ENCODE measurements at regions not wholly inside any gene's neighbourhood (a gene's known extent, or its start where the extent isn't known, plus 50 kb on each side); places are given as distances from the start of the nearest gene placed in this dataset.
A peak's percentile ranks its signal among the peaks of the same experiment; 100 is the strongest.

- Histone ChIP-seq H4K5ac (ENCODE audit: insufficient read length, low read depth, low read length) (no peak overlapping the region), H3K36me3 (ENCODE audit: control insufficient read depth in 2 of 4, insufficient read depth in 4 of 4, low read length in 3 of 4) (no peaks in the 10 kb centered on the region), H3K9me3 (ENCODE audit: insufficient read depth in 2 of 2, low read depth in 1 of 2, low read length in 1 of 2) (no peaks in the 10 kb centered on the region), H3K4me3 (ENCODE audit: extremely low read depth in 1 of 4, insufficient read depth in 2 of 4, low read depth in 3 of 4, low read length in 4 of 4) (no peak overlapping the region), H3K79me1 (ENCODE audit: low read depth, low read length) (no peaks in the 10 kb centered on the region), H2AFZ (ENCODE audit: low read length) (no peak overlapping the region), H4K20me1 (replicated peaks in 1 of 2; ENCODE audit: control insufficient read depth in 1 of 2, insufficient read depth in 2 of 2, low read length in 2 of 2) (no peaks in the 10 kb centered on the region), H3K4me1 (replicated peaks in 1 of 4; ENCODE audit: control insufficient read depth in 3 of 4, insufficient read depth in 4 of 4, low read length in 3 of 4) (no peaks in the 10 kb centered on the region), H4K8ac (ENCODE audit: extremely low read depth, insufficient read depth, low read length) (no peak overlapping the region), H2BK120ac (replicated peaks; ENCODE audit: low read depth, low read length) (no peak overlapping the region), H3K4me2 (ENCODE audit: insufficient read depth in 1 of 2, low read depth in 2 of 2, low read length in 2 of 2) (no peak overlapping the region), H2BK15ac (ENCODE audit: low read length) (no peak overlapping the region), H3K9ac (replicated peaks in 1 of 4; ENCODE audit: extremely low read depth in 1 of 4, low read depth in 3 of 4, low read length in 3 of 4) (no peak overlapping the region), H3K14ac (ENCODE audit: insufficient read length) (no peak overlapping the region), H3K23me2 (ENCODE audit: low read depth, low read length) (no peaks in the 10 kb centered on the region), H3K27me3 (replicated peaks in 1 of 4; ENCODE audit: control insufficient read depth in 3 of 4, extremely low read depth in 1 of 4, insufficient read depth in 3 of 4, low read length in 3 of 4) (no peaks in the 10 kb centered on the region), H2AK5ac (ENCODE audit: low read depth, low read length) (no peak overlapping the region), H3K18ac (ENCODE audit: extremely low read depth, low read length) (no peak overlapping the region), H2BK5ac (ENCODE audit: low read depth, low read length) (no peak overlapping the region), H3K4ac (replicated peaks; ENCODE audit: insufficient read length, low read depth, low read length) (no peak overlapping the region), H3K27ac (ENCODE audit: low read depth, low read length) (no peak overlapping the region), H3K23ac (ENCODE audit: insufficient read length) (no peak overlapping the region), H2BK20ac (ENCODE audit: low read length) (no peak overlapping the region), H2BK12ac (ENCODE audit: low read depth, low read length) (no peak overlapping the region), H3K79me2 (ENCODE audit: control insufficient read depth in 1 of 2, insufficient read depth in 2 of 2, low read length in 2 of 2) (no peaks in the 10 kb centered on the region), H3K56ac (replicated peaks; ENCODE audit: insufficient read length, low read depth, low read length) (no peak overlapping the region), H4K91ac (replicated peaks; ENCODE audit: insufficient read length, low read length) (no peak overlapping the region)
- ChIA-PET CTCF (ENCODE audit: partially characterized antibody) (no interaction called here), POLR2A (ENCODE audit: partially characterized antibody) (no interaction called here)
- FAIRE-seq: no peak
- TF ChIP-seq FOSL1 (IDR thresholded peaks at IDR 0.05; ENCODE audit: insufficient read depth, low read depth, low read length): no peak
- TF ChIP-seq BACH1 (IDR thresholded peaks at IDR 0.05; ENCODE audit: low read length): peak; percentile 52
- TF ChIP-seq KDM1A (IDR thresholded peaks at IDR 0.05; ENCODE audit: borderline replicate concordance, low read length): no peak
- no peak for TF ChIP-seq KDM4A (IDR thresholded peaks at IDR 0.05; ENCODE audit: low read depth, low read length, severe bottlenecking)
- no peak for TF ChIP-seq CTBP2 (IDR thresholded peaks at IDR 0.05; ENCODE audit: borderline replicate concordance, insufficient read depth, insufficient read length, low read length)
- WGBS, 2 experiments (ENCODE audit: extremely low coverage in 1 of 2, insufficient coverage in 1 of 2, insufficient read length in 1 of 2, insufficient replicate concordance in 2 of 2, low coverage in 1 of 2, low lambda C conversion rate in 2 of 2, missing lambda C conversion rate in 1 of 2): 86% methylated on average over 1 of the region's 1 CpG; no CpG with 5 or more reads in 1 of the 2 experiments
- DNase-seq (ENCODE audit: low read depth in 1 of 2, low spot score in 2 of 2): no peak
Measured at GRCh38 chr4:160969925-160970324, 1193.9 kb downstream of the FSTL5 start.

Data from H1 (cell line).